Astrocyte (in vitro differentiated cells and primary cell): ENCODE measurements at regions not wholly inside any gene's neighbourhood (a gene's known extent, or its start where the extent isn't known, plus 50 kb on each side); places are given as distances from the start of the nearest gene placed in this dataset.

Experiments used
- CTCF ChIP-seq: IDR thresholded peaks from 2 replicates; pipeline ENCODE4 v1.5.1; 2011; ENCODE audit warnings: low read depth, mild to moderate bottlenecking, inconsistent platforms, low read length, moderate library complexity; ENCODE audit not compliant: insufficient read depth
- EZH2 ChIP-seq: IDR thresholded peaks from 2 replicates; pipeline ENCODE4 v1.6.1; 2012; ENCODE audit warnings: mild to moderate bottlenecking, low read length, inconsistent platforms; ENCODE audit not compliant: insufficient read depth

GRCh38 chr16:23008041-23008440, 141.2 kb downstream of the USP31 start:
- TF ChIP-seq CTCF = no peak
- no peak for TF ChIP-seq EZH2
